ENCODE measurements at regions not wholly inside any gene's neighbourhood (a gene's known extent, or its start where the extent isn't known, plus 50 kb on each side); places are given as distances from the start of the nearest gene placed in this dataset.

- no peak for TF ChIP-seq POLR2A (IDR thresholded peaks at IDR 0.05; ENCODE audit: low read length)
- TF ChIP-seq GATA1 (IDR thresholded peaks at IDR 0.05; ENCODE audit: low read depth, low read length), result no peak
Observed at GRCh38 chr4:29033703-29034102, 1686.5 kb upstream of the PCDH7 start.
